B cell (primary cell): ENCODE measurements at regions not wholly inside any gene's neighbourhood (a gene's known extent, or its start where the extent isn't known, plus 50 kb on each side); places are given as distances from the start of the nearest gene placed in this dataset.

ENCODE experiments used
- EZH2 ChIP-seq: IDR thresholded peaks from 2 replicates; pipeline ENCODE4 v1.6.1; 2012; ENCODE audit warnings: borderline replicate concordance, low read depth, mild to moderate bottlenecking, moderate library complexity, low read length; ENCODE audit not compliant: insufficient read depth, poor library complexity, severe bottlenecking
- TF ChIP-seq, protein P1 (sequence below): fragments of 200-600 bp; IDR thresholded peaks from one replicate; pipeline ENCODE4 v1.8.0; 2022; ENCODE audit warnings: antibody characterized with exemption, mild to moderate bottlenecking

DNA sequence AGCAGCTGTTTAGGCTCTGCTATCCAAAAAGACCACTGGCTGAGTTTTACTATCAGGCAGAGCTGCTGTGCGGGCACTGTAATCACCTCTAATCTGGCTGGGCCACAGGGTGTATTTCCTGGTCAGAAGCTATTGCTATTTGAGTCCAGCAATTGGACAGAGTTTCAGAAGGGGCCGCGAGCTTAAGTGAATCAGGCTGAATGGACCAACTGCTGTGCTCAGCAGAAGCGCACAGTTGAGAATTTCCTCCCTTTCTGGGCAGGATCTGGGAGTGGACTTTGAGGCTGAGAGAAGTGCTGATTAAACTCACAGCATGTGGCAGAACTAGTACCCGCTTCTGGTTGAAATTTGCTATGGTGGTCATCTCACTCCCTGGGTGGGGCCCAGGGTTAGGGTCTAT is 251.8 kb downstream of the INSIG2 start:
- TF ChIP-seq, protein P1, sequence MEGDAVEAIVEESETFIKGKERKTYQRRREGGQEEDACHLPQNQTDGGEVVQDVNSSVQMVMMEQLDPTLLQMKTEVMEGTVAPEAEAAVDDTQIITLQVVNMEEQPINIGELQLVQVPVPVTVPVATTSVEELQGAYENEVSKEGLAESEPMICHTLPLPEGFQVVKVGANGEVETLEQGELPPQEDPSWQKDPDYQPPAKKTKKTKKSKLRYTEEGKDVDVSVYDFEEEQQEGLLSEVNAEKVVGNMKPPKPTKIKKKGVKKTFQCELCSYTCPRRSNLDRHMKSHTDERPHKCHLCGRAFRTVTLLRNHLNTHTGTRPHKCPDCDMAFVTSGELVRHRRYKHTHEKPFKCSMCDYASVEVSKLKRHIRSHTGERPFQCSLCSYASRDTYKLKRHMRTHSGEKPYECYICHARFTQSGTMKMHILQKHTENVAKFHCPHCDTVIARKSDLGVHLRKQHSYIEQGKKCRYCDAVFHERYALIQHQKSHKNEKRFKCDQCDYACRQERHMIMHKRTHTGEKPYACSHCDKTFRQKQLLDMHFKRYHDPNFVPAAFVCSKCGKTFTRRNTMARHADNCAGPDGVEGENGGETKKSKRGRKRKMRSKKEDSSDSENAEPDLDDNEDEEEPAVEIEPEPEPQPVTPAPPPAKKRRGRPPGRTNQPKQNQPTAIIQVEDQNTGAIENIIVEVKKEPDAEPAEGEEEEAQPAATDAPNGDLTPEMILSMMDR = no peak
- TF ChIP-seq EZH2 = no peak
